ENCODE measurements at regions not wholly inside any gene's neighbourhood (a gene's known extent, or its start where the extent isn't known, plus 50 kb on each side); places are given as distances from the start of the nearest gene placed in this dataset.

DNA sequence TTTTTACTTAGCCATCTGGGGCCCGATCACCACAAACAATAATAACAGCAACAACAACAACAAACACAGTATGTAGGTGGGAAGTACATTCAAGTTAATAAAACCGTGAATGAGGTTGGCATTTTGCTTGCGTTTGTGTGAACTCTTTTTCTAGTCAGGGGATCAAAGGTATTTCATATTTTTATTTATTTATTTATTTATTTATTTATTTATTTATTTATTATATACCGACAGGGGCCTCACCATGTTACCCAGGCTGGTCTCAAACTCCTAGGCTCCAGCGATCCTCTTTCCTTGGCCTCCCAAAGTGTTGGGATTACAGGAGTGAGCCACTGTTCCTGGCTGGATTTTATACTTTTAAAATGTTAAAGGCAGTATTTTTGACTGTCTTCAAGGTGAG is 325.4 kb downstream of the RAPGEF2 start (continued):
- TF ChIP-seq, protein P1, sequence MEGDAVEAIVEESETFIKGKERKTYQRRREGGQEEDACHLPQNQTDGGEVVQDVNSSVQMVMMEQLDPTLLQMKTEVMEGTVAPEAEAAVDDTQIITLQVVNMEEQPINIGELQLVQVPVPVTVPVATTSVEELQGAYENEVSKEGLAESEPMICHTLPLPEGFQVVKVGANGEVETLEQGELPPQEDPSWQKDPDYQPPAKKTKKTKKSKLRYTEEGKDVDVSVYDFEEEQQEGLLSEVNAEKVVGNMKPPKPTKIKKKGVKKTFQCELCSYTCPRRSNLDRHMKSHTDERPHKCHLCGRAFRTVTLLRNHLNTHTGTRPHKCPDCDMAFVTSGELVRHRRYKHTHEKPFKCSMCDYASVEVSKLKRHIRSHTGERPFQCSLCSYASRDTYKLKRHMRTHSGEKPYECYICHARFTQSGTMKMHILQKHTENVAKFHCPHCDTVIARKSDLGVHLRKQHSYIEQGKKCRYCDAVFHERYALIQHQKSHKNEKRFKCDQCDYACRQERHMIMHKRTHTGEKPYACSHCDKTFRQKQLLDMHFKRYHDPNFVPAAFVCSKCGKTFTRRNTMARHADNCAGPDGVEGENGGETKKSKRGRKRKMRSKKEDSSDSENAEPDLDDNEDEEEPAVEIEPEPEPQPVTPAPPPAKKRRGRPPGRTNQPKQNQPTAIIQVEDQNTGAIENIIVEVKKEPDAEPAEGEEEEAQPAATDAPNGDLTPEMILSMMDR (IDR thresholded peaks at IDR 0.05 in 2 of 3, conservative IDR thresholded peaks at IDR 0.05 in 1 of 3; ENCODE audit: borderline replicate concordance in 1 of 3, insufficient read depth in 1 of 3, low read depth in 2 of 3, low read length in 2 of 3), result no peak
- no peak for TF ChIP-seq FOSL1 (IDR thresholded peaks at IDR 0.05; ENCODE audit: low read depth)
- no peak for TF ChIP-seq EZH2 (IDR thresholded peaks at IDR 0.05)

DNA sequence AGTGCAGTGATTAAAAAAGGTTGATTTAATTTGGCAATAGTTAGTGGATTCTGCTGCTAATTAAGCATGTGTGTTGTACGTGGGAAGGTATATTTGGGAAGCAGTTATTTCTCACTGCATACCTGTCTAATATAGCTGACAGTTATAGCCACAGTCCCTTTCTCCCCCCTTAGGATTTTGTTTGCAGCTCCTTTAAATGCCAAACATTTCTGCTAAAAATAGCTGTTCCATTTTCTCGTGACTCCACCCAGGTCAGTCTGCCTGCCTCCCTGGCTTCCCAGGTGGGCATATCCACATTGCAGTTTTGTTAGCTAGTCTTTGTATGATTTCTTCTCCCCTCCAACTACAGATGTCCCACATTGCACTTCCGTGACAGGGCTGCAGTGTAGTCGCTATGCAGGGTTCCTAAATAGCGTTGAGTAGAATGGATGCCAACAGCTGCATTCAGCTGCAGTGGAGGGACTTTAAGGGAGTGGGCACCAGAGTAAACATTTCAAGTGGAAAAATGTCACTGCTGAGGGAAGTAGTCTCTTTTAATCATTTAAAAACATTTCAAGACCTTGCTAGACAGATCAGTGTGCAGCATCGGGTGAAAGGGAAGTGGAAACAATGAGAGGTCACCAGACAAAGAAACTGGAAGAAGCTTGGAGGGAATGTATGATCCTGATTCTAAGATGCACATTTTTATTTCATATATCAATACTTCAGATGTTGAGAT is 326.3 kb downstream of the RAPGEF2 start:
- RAD21 ChIA-PET (ENCODE audit: low non-redundant PET in 1 of 2, low total read pairs in 2 of 2, uncharacterized antibody in 2 of 2, unreplicated experiment in 2 of 2), result no interaction called here
- BruUV-seq (replicated peaks), result no TSS peak
- Histone ChIP-seq H3K36me3 (ENCODE audit: control insufficient read depth in 1 of 2, insufficient read depth in 2 of 2, low read length in 2 of 2) (no peaks in the 10 kb centered on the region), H3K9ac (ENCODE audit: low read length) (no peak overlapping the region), H3K79me2 (ENCODE audit: insufficient read depth, low read length) (no peaks in the 10 kb centered on the region), H3K9me2 (ENCODE audit: insufficient read depth) (no peaks in the 10 kb centered on the region), H4K20me1 (ENCODE audit: insufficient read depth) (no peaks in the 10 kb centered on the region), H3K4me3 (replicated peaks in 1 of 2; ENCODE audit: low read depth in 1 of 2, low read length in 2 of 2) (no peak overlapping the region), H3K9me3 (ENCODE audit: control insufficient read depth in 1 of 2, insufficient read depth in 1 of 2, low read depth in 1 of 2, low read length in 2 of 2) (no peaks in the 10 kb centered on the region), H3K27me3 (ENCODE audit: insufficient read depth, low read length) (no peaks in the 10 kb centered on the region), H3K4me1 (ENCODE audit: control insufficient read depth in 1 of 2, insufficient read depth in 2 of 2, low read length in 2 of 2) (peaks cover 2 to 10% of the 10 kb centered on the region in 2 experiments; a peak in 3 of 4 replicates), H2AFZ (ENCODE audit: low read depth, low read length, poor library complexity, severe bottlenecking) (no peak overlapping the region), H3K27ac (ENCODE audit: low read depth, low read length) (no peak overlapping the region), H3K4me2 (ENCODE audit: low read length) (peak overlapping the region; percentile 20)
- ATAC-seq (peak; percentile 36; the same call in 1 of the 2 replicates), DNase-seq (ENCODE audit: low read depth, low spot score) (no peak)
- CTCF ChIA-PET, result no interaction called here
- intact Hi-C loops (cut with micrococcal nuclease), result no loop called here
- POLR2A ChIA-PET, result no interaction called here
- TF ChIP-seq ZFX (IDR thresholded peaks at IDR 0.05) (no peak), CEBPB (IDR thresholded peaks at IDR 0.05; ENCODE audit: low read depth) (no peak), FOSL1 (IDR thresholded peaks at IDR 0.05; ENCODE audit: low read depth) (no peak), YY1 (IDR thresholded peaks at IDR 0.05; ENCODE audit: extremely low read depth, insufficient replicate concordance, low read depth, low read length) (no peak), POLR2A (IDR thresholded peaks at IDR 0.05; ENCODE audit: borderline replicate concordance, extremely low read depth, insufficient read depth, insufficient read length) (no peak), POLR2AphosphoS5 (IDR thresholded peaks at IDR 0.05; ENCODE audit: low read depth, low read length) (no peak), SRF (IDR thresholded peaks at IDR 0.05; ENCODE audit: low read depth) (no peak), EZH2phosphoT487 (IDR thresholded peaks at IDR 0.05; ENCODE audit: borderline replicate concordance) (no peak), CBX3 (IDR thresholded peaks at IDR 0.05; ENCODE audit: low read depth) (no peak), ZNF274 (IDR thresholded peaks at IDR 0.05; ENCODE audit: low read depth, low read length) (no peak), EZH2 (IDR thresholded peaks at IDR 0.05) (no peak), EGR1 (IDR thresholded peaks at IDR 0.05; ENCODE audit: low read depth) (no peak), RAD21 (IDR thresholded peaks at IDR 0.05; ENCODE audit: low read depth) (no peak)
- TF ChIP-seq, protein P2, sequence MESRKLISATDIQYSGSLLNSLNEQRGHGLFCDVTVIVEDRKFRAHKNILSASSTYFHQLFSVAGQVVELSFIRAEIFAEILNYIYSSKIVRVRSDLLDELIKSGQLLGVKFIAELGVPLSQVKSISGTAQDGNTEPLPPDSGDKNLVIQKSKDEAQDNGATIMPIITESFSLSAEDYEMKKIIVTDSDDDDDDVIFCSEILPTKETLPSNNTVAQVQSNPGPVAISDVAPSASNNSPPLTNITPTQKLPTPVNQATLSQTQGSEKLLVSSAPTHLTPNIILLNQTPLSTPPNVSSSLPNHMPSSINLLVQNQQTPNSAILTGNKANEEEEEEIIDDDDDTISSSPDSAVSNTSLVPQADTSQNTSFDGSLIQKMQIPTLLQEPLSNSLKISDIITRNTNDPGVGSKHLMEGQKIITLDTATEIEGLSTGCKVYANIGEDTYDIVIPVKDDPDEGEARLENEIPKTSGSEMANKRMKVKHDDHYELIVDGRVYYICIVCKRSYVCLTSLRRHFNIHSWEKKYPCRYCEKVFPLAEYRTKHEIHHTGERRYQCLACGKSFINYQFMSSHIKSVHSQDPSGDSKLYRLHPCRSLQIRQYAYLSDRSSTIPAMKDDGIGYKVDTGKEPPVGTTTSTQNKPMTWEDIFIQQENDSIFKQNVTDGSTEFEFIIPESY (IDR thresholded peaks at IDR 0.05; ENCODE audit: extremely low read depth, insufficient replicate concordance, low read length), result no peak
- TF ChIP-seq, protein P3, sequence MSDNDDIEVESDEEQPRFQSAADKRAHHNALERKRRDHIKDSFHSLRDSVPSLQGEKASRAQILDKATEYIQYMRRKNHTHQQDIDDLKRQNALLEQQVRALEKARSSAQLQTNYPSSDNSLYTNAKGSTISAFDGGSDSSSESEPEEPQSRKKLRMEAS (IDR thresholded peaks at IDR 0.05), result no peak
- TF ChIP-seq, protein P4, sequence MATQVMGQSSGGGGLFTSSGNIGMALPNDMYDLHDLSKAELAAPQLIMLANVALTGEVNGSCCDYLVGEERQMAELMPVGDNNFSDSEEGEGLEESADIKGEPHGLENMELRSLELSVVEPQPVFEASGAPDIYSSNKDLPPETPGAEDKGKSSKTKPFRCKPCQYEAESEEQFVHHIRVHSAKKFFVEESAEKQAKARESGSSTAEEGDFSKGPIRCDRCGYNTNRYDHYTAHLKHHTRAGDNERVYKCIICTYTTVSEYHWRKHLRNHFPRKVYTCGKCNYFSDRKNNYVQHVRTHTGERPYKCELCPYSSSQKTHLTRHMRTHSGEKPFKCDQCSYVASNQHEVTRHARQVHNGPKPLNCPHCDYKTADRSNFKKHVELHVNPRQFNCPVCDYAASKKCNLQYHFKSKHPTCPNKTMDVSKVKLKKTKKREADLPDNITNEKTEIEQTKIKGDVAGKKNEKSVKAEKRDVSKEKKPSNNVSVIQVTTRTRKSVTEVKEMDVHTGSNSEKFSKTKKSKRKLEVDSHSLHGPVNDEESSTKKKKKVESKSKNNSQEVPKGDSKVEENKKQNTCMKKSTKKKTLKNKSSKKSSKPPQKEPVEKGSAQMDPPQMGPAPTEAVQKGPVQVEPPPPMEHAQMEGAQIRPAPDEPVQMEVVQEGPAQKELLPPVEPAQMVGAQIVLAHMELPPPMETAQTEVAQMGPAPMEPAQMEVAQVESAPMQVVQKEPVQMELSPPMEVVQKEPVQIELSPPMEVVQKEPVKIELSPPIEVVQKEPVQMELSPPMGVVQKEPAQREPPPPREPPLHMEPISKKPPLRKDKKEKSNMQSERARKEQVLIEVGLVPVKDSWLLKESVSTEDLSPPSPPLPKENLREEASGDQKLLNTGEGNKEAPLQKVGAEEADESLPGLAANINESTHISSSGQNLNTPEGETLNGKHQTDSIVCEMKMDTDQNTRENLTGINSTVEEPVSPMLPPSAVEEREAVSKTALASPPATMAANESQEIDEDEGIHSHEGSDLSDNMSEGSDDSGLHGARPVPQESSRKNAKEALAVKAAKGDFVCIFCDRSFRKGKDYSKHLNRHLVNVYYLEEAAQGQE (IDR thresholded peaks at IDR 0.05; ENCODE audit: low read depth), result no peak

Data from HCT116 (cell line).